HCT116 (cell line): ENCODE measurements at regions not wholly inside any gene's neighbourhood (a gene's known extent, or its start where the extent isn't known, plus 50 kb on each side); places are given as distances from the start of the nearest gene placed in this dataset.

Experiments used
- CTCF ChIP-seq, 3 experiments: fragments of 200-600 bp in 1 of 3; sonication (generic) in 1 of 3; IDR thresholded peaks in 2 of 3; conservative IDR thresholded peaks in 1 of 3; 2 replicates each; pipeline ENCODE4 v1.5.1; 2012 to 2017; ENCODE audit warnings: low read depth in 2 of 3, low read length in 2 of 3, antibody characterized with exemption in 1 of 3, borderline replicate concordance in 1 of 3, control low read depth in 1 of 3, mild to moderate bottlenecking in 1 of 3, mixed read lengths in 1 of 3, mixed run types in 1 of 3, moderate library complexity in 1 of 3; ENCODE audit not compliant: insufficient read depth in 1 of 3
- MAX ChIP-seq: IDR thresholded peaks from 2 replicates; pipeline ENCODE4 v1.6.1; 2012
- POLR2A ChIP-seq: IDR thresholded peaks from 2 replicates; pipeline ENCODE4 v1.7.0; 2011; ENCODE audit warnings: borderline replicate concordance; ENCODE audit not compliant: insufficient read depth, insufficient read length; ENCODE audit errors: extremely low read depth
- POLR2AphosphoS5 ChIP-seq: IDR thresholded peaks from 2 replicates; pipeline ENCODE4 v1.6.1; 2011; ENCODE audit warnings: mild to moderate bottlenecking, low read depth, low read length, moderate library complexity
- RAD21 ChIP-seq: IDR thresholded peaks from 2 replicates; pipeline ENCODE4 v1.6.1; 2012; ENCODE audit warnings: low read depth, mild to moderate bottlenecking

GRCh38 chr6:137661601-137662000, 167.4 kb upstream of the OLIG3 start:
- TF ChIP-seq CTCF (IDR thresholded peaks at IDR 0.05 in 2 of 3, conservative IDR thresholded peaks at IDR 0.05 in 1 of 3; ENCODE audit: borderline replicate concordance in 1 of 3, insufficient read depth in 1 of 3, low read depth in 2 of 3, low read length in 2 of 3) = peak; percentile 22 to 61 (median 54); a peak in 5 of 6 replicates
- no peak for TF ChIP-seq POLR2A
- no peak for TF ChIP-seq POLR2AphosphoS5
- no peak for TF ChIP-seq MAX
- TF ChIP-seq RAD21 = peak; percentile 41; the same call in 1 of the 2 replicates
